ENCODE measurements at regions not wholly inside any gene's neighbourhood (a gene's known extent, or its start where the extent isn't known, plus 50 kb on each side); places are given as distances from the start of the nearest gene placed in this dataset.

DNA sequence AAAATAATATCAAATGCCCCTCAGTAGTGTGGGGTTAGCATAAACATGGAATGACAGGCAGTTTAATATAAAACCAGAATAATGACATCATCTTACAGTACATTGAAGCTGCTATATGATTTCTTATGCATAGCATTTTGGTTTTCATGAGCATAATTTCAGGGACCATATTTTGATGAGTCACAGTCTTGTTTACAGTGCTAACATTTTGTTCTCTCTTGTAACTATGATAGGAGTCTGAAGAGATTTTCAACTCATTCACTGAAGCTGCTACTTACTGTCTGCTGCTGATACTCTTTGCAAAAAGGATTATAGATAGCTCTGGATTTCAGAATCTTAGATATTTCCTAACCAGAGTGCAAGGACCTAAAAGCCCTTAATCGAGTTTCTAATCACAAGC is 92.6 kb upstream of the CCDC54 start:
- H3K27me3 ChIP-seq (replicated peaks), result no peaks in the 10 kb centered on the region
- no peaks in the 10 kb centered on the region for H3K36me3 ChIP-seq (replicated peaks)
- in situ Hi-C loops (cut with HindIII; ENCODE audit: low pct_ligation_motif_present, low sequenced_read_pairs), result no loop called here
- peak overlapping the region; percentile 67 for H3K27ac ChIP-seq
- TF ChIP-seq, protein P1, sequence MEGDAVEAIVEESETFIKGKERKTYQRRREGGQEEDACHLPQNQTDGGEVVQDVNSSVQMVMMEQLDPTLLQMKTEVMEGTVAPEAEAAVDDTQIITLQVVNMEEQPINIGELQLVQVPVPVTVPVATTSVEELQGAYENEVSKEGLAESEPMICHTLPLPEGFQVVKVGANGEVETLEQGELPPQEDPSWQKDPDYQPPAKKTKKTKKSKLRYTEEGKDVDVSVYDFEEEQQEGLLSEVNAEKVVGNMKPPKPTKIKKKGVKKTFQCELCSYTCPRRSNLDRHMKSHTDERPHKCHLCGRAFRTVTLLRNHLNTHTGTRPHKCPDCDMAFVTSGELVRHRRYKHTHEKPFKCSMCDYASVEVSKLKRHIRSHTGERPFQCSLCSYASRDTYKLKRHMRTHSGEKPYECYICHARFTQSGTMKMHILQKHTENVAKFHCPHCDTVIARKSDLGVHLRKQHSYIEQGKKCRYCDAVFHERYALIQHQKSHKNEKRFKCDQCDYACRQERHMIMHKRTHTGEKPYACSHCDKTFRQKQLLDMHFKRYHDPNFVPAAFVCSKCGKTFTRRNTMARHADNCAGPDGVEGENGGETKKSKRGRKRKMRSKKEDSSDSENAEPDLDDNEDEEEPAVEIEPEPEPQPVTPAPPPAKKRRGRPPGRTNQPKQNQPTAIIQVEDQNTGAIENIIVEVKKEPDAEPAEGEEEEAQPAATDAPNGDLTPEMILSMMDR (IDR thresholded peaks at IDR 0.05; ENCODE audit: low read depth, low read length, missing control alignments), result no peak
- DNase-seq, result no peak
- no peak overlapping the region for H3K4me3 ChIP-seq (ENCODE audit: low read depth, low read length)

DNA sequence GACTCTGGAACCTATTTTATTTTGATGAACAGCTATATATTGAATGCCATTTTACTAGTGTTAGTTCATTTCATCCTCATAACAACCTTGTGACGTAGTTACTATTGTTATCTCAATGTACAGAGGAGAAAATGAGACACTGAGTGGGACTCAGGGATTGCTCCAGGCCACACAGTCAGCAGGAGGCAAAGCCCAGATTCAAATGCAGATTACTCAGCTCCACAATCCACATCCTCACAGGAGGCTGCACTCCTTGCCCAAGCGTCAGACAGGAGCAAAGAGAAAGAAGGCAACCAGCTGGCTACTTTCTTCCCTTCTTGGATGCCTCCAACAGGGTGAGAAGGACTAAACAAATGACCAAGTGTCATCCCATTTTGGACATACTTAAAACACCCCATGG is 92.0 kb upstream of the CCDC54 start:
- no peak overlapping the region for H3K4me3 ChIP-seq (ENCODE audit: low read depth, low read length)
- H3K27ac ChIP-seq, result peak overlapping the region; percentile 67
- TF ChIP-seq, protein P1 (IDR thresholded peaks at IDR 0.05; ENCODE audit: low read depth, low read length, missing control alignments), result no peak
- H3K27me3 ChIP-seq (replicated peaks), result no peaks in the 10 kb centered on the region
- in situ Hi-C loops (cut with HindIII; ENCODE audit: low pct_ligation_motif_present, low sequenced_read_pairs), result no loop called here
- H3K36me3 ChIP-seq (replicated peaks), result no peaks in the 10 kb centered on the region
- DNase-seq, result peak; percentile 72

DNA sequence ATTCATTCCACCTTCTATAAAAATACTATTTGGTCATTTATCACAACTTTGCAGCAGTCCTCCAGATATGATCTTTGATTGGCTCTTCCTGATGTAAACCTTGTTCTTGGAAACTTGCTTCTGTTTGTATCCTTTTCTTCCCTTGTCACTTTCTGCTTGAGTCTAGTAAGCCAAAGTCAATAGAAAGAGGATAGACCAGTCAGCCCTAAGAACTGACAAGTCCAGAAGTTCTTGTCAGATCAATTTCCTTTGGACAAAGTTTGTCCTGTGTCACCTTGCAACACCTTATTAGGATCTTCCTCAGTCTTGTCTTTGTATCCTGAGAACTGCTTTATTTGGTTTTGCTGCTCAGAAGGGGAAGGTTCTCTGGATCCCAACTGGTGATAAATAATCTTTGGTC is 87.9 kb upstream of the CCDC54 start:
- Histone ChIP-seq H3K4me3 (ENCODE audit: low read depth, low read length) (no peak overlapping the region), H3K27me3 (replicated peaks) (no peaks in the 10 kb centered on the region), H3K36me3 (replicated peaks) (no peaks in the 10 kb centered on the region), H3K27ac (no peak overlapping the region)
- in situ Hi-C loops (cut with HindIII; ENCODE audit: low pct_ligation_motif_present, low sequenced_read_pairs), result no loop called here
- DNase-seq, result no peak
- TF ChIP-seq, protein P1 (IDR thresholded peaks at IDR 0.05; ENCODE audit: low read depth, low read length, missing control alignments), result no peak

DNA sequence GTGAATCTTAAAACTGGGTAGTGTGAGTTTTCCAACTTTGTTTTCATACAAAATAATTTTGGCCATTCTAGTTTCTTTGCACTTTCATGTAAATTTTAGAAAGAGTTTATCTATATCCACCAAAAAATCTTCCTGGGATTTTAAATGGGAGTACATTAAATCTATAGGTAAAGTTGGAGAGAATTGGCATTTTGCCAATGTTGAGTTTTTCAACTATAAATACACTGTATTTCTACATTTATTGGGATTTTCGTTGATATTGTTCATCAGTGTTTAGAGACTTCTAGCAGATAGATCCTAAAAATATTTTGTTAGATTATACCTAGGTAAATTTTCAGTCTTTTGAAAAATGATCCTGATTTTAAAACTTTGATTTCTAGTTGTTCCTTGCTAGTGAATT is 83.1 kb upstream of the CCDC54 start:
- no peak for DNase-seq
- TF ChIP-seq, protein P1 (IDR thresholded peaks at IDR 0.05; ENCODE audit: low read depth, low read length, missing control alignments), result no peak
- Histone ChIP-seq H3K36me3 (replicated peaks) (no peaks in the 10 kb centered on the region), H3K27ac (no peak overlapping the region), H3K4me3 (ENCODE audit: low read depth, low read length) (no peak overlapping the region), H3K27me3 (replicated peaks) (no peaks in the 10 kb centered on the region)
- in situ Hi-C loops (cut with HindIII; ENCODE audit: low pct_ligation_motif_present, low sequenced_read_pairs), result no loop called here

DNA sequence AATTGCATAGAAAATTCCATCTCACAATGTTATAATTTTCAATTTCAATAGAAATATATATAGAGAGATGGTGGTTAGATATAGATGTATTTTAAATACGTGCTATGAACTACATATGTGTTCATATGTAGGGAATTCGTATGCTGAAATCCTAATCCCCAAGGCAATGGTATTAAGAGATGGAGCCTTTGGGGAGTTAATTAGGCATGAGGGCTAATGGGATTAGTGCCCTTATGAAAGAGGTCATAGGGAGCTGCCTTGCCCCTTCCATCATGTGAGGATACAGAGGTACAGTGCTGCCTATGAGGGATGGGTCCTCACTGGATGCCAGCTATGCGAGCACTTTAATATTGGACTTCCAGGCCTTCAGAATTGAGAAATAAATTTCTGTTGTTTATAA is 79.6 kb upstream of the CCDC54 start:
- no peaks in the 10 kb centered on the region for H3K36me3 ChIP-seq (replicated peaks)
- in situ Hi-C loops (cut with HindIII; ENCODE audit: low pct_ligation_motif_present, low sequenced_read_pairs), result no loop called here
- TF ChIP-seq, protein P1 (IDR thresholded peaks at IDR 0.05; ENCODE audit: low read depth, low read length, missing control alignments), result no peak
- no peak overlapping the region for H3K27ac ChIP-seq
- no peaks in the 10 kb centered on the region for H3K27me3 ChIP-seq (replicated peaks)
- H3K4me3 ChIP-seq (ENCODE audit: low read depth, low read length), result no peak overlapping the region
- DNase-seq, result no peak

DNA sequence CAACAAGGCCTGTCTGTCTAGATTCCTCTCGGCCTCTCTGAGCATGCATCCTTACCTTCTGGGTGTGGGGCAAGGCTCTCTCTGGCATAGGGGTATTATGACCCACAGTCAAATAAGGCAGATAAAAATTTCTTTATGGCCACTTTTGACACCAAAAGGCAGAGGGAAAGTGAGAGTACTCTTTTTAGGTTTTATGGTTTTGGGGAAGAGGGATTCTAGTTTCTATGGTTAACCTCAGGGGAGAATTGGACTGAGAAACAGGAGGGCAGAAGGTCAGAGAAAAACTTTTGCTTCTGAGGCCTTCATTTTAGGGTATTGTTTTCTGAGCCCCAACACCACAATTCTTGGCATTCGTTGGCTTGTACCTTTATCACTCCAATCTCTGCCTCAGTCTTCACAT is 70.0 kb upstream of the CCDC54 start:
- no peak overlapping the region for H3K27ac ChIP-seq
- no peak overlapping the region for H3K4me3 ChIP-seq (ENCODE audit: low read depth, low read length)
- TF ChIP-seq, protein P1 (IDR thresholded peaks at IDR 0.05; ENCODE audit: low read depth, low read length, missing control alignments), result no peak
- DNase-seq, result no peak
- in situ Hi-C loops (cut with HindIII; ENCODE audit: low pct_ligation_motif_present, low sequenced_read_pairs), result no loop called here
- no peaks in the 10 kb centered on the region for H3K27me3 ChIP-seq (replicated peaks)
- no peaks in the 10 kb centered on the region for H3K36me3 ChIP-seq (replicated peaks)

Data from brain microvascular endothelial cell (primary cell).